GM23338 (cell line): ENCODE measurements at regions not wholly inside any gene's neighbourhood (a gene's known extent, or its start where the extent isn't known, plus 50 kb on each side); places are given as distances from the start of the nearest gene placed in this dataset.

Experiments
- ATAC-seq: fragments of 200-7000 bp; cut with Tn5 transposase; 3 replicates; pipeline ENCODE4 v1.9.1; 2020
- DNase-seq: peaks from one replicate; pipeline ENCODE4 v3.0.0-alpha.2; 2015; ENCODE audit warnings: low spot score
- H2AFZ ChIP-seq: fragments of 200-600 bp; sonication (generic); 2 replicates; pipeline ENCODE4 v1.8.0; 2016; ENCODE audit warnings: antibody characterized with exemption, mild to moderate bottlenecking, moderate library complexity
- H3F3A ChIP-seq: fragments of 200-600 bp; sonication (generic); replicated peaks from 2 replicates; pipeline ENCODE4 v1.8.0; 2017; ENCODE audit warnings: antibody characterized with exemption, mixed run types, low read depth
- H3K27ac ChIP-seq: fragments of 200-600 bp; sonication (generic); 2 replicates; pipeline ENCODE4 v1.6.1; 2016; ENCODE audit warnings: low read depth
- H3K27me3 ChIP-seq: fragments of 200-600 bp; sonication (generic); 2 replicates; pipeline ENCODE4 v1.8.0; 2016; ENCODE audit warnings: mild to moderate bottlenecking, mixed run types, moderate library complexity; ENCODE audit not compliant: insufficient read depth
- H3K36me3 ChIP-seq: fragments of 200-600 bp; sonication (generic); 2 replicates; pipeline ENCODE4 v1.8.0; 2016; ENCODE audit warnings: mild to moderate bottlenecking; ENCODE audit not compliant: insufficient read depth
- H3K4me1 ChIP-seq: fragments of 200-600 bp; sonication (generic); 2 replicates; pipeline ENCODE4 v1.8.0; 2016; ENCODE audit warnings: mild to moderate bottlenecking, moderate library complexity; ENCODE audit not compliant: insufficient read depth
- H3K4me2 ChIP-seq: fragments of 200-600 bp; sonication (generic); 2 replicates; pipeline ENCODE4 v1.7.1; 2017; ENCODE audit warnings: mixed run types
- H3K4me3 ChIP-seq: fragments of 200-600 bp; sonication (generic); 2 replicates; pipeline ENCODE4 v1.6.1; 2016; ENCODE audit warnings: mixed run types
- H3K79me2 ChIP-seq: fragments of 200-600 bp; sonication (generic); replicated peaks from 2 replicates; pipeline ENCODE4 v1.8.0; 2017; ENCODE audit warnings: mild to moderate bottlenecking; ENCODE audit not compliant: insufficient read depth
- H3K9me2 ChIP-seq: fragments of 200-600 bp; sonication (generic); 2 replicates; pipeline ENCODE4 v1.8.0; 2017; ENCODE audit not compliant: insufficient read depth
- H4K20me1 ChIP-seq: fragments of 200-600 bp; sonication (generic); replicated peaks from 2 replicates; pipeline ENCODE4 v1.8.0; 2017; ENCODE audit warnings: mild to moderate bottlenecking; ENCODE audit not compliant: insufficient read depth
- H3K27ac Mint-ChIP-seq: 2 replicates; pipeline ENCODE4 v1.8.0; 2020; ENCODE audit warnings: inconsistent platforms, mild to moderate bottlenecking, moderate library complexity, mixed read lengths
- H3K27me3 Mint-ChIP-seq: 3 replicates; pipeline ENCODE4 v1.8.0; 2022; ENCODE audit warnings: low read depth, mild to moderate bottlenecking, moderate library complexity, mixed read lengths, inconsistent platforms; ENCODE audit not compliant: insufficient read depth, poor library complexity
- H3K36me3 Mint-ChIP-seq: 3 replicates; pipeline ENCODE4 v1.8.0; 2021; ENCODE audit warnings: low read depth, mild to moderate bottlenecking, inconsistent platforms, moderate library complexity, mixed read lengths
- H3K4me1 Mint-ChIP-seq: 3 replicates; pipeline ENCODE4 v1.8.0; 2020; ENCODE audit warnings: mild to moderate bottlenecking, inconsistent platforms, mixed read lengths
- H3K4me3 Mint-ChIP-seq: 3 replicates; pipeline ENCODE4 v1.8.0; 2021; ENCODE audit warnings: moderate library complexity, mild to moderate bottlenecking, inconsistent platforms, mixed read lengths
- H3K9me3 Mint-ChIP-seq: 3 replicates; pipeline ENCODE4 v1.8.0; 2020; ENCODE audit warnings: moderate library complexity, mild to moderate bottlenecking, inconsistent platforms, mixed read lengths
- CREB1 ChIP-seq: fragments of 250-450 bp; sonication (Bioruptor Pico); IDR thresholded peaks from 2 replicates; pipeline ENCODE4 v1.5.0; 2020; ENCODE audit warnings: low read depth, mild to moderate bottlenecking, moderate library complexity
- CTCF ChIP-seq, 2 experiments: fragments of 200-600 bp in 1 of 2; sonication (generic) in 1 of 2; conservative IDR thresholded peaks; 2 replicates each; pipeline versions ENCODE4 v1.5.1 to v1.6.1; 2016 to 2017; ENCODE audit warnings: antibody characterized with exemption in 2 of 2, low read depth in 2 of 2, mild to moderate bottlenecking in 2 of 2, moderate library complexity in 1 of 2
- ETS1 ChIP-seq: IDR thresholded peaks from 2 replicates; pipeline ENCODE4 v1.6.1; 2016; ENCODE audit warnings: antibody characterized with exemption
- EZH2 ChIP-seq: fragments of 200-600 bp; sonication (generic); IDR thresholded peaks from one replicate; pipeline ENCODE4 v1.8.0; 2017; ENCODE audit warnings: antibody characterized with exemption, mild to moderate bottlenecking, low read depth; ENCODE audit not compliant: unreplicated experiment
- EZH2phosphoT487 ChIP-seq: fragments of 200-600 bp; sonication (generic); IDR thresholded peaks from one replicate; pipeline ENCODE4 v1.8.1; 2018; ENCODE audit warnings: antibody characterized with exemption; ENCODE audit not compliant: unreplicated experiment
- JUNB ChIP-seq: IDR thresholded peaks from one replicate; pipeline ENCODE4 v1.6.1; 2016; ENCODE audit warnings: antibody characterized with exemption; ENCODE audit not compliant: unreplicated experiment
- NANOG ChIP-seq: IDR thresholded peaks from 2 replicates; pipeline ENCODE4 v1.6.1; 2016; ENCODE audit warnings: antibody characterized with exemption, borderline replicate concordance
- POLR2AphosphoS5 ChIP-seq: IDR thresholded peaks from 2 replicates; pipeline ENCODE4 v1.6.1; 2016; ENCODE audit warnings: antibody characterized with exemption, low read depth
- REST ChIP-seq: IDR thresholded peaks from one replicate; pipeline ENCODE4 v1.6.1; 2018; ENCODE audit warnings: antibody characterized with exemption; ENCODE audit not compliant: unreplicated experiment
- STAT1 ChIP-seq: IDR thresholded peaks from one replicate; pipeline ENCODE4 v1.6.1; 2016; ENCODE audit warnings: antibody characterized with exemption; ENCODE audit not compliant: unreplicated experiment
- ZNF114 ChIP-seq: fragments of 250-450 bp; sonication (Bioruptor Pico); IDR thresholded peaks from 2 replicates; pipeline ENCODE4 v1.5.0; 2020; ENCODE audit warnings: mild to moderate bottlenecking, moderate library complexity
- ZNF331 ChIP-seq: fragments of 250-450 bp; sonication (Bioruptor Pico); IDR thresholded peaks from 2 replicates; pipeline ENCODE4 v1.5.0; 2020; ENCODE audit warnings: low read depth, mild to moderate bottlenecking, moderate library complexity
- TF ChIP-seq, protein P1 (sequence below): fragments of 250-450 bp; sonication (Bioruptor Pico); IDR thresholded peaks from 2 replicates; pipeline ENCODE4 v1.5.0; 2020; ENCODE audit warnings: mild to moderate bottlenecking, moderate library complexity

GRCh38 chr7:26964156-26964808 lies 99.9 kb upstream of the SKAP2 start:
- Histone ChIP-seq H3F3A (no peaks in the 10 kb centered on the region), H3K27ac (no peak overlapping the region), H3K4me3 (no peak overlapping the region), H3K9me2 (no peaks in the 10 kb centered on the region), H3K36me3 (no peaks in the 10 kb centered on the region), H4K20me1 (no peaks in the 10 kb centered on the region), H3K4me1 (no peaks in the 10 kb centered on the region), H3K4me2 (no peak overlapping the region), H3K79me2 (no peaks in the 10 kb centered on the region), H3K27me3 (no peaks in the 10 kb centered on the region), H2AFZ (no peak overlapping the region)
- Mint-ChIP-seq H3K36me3 (no peaks in the 10 kb centered on the region), H3K4me1 (peaks cover 3% of the 10 kb centered on the region; the same call in 1 of the 3 replicates), H3K9me3 (no peaks in the 10 kb centered on the region), H3K27me3 (peaks cover 2% of the 10 kb centered on the region), H3K27ac (no peak overlapping the region), H3K4me3 (no peak overlapping the region)
- ATAC-seq (no peak), DNase-seq (no peak)
- no peak for TF ChIP-seq ZNF114 (CRISPR knock-in tag)
- TF ChIP-seq ZNF331 (CRISPR knock-in tag) = no peak
- TF ChIP-seq POLR2AphosphoS5 = no peak
- no peak for TF ChIP-seq STAT1
- no peak for TF ChIP-seq JUNB
- TF ChIP-seq, protein P1, sequence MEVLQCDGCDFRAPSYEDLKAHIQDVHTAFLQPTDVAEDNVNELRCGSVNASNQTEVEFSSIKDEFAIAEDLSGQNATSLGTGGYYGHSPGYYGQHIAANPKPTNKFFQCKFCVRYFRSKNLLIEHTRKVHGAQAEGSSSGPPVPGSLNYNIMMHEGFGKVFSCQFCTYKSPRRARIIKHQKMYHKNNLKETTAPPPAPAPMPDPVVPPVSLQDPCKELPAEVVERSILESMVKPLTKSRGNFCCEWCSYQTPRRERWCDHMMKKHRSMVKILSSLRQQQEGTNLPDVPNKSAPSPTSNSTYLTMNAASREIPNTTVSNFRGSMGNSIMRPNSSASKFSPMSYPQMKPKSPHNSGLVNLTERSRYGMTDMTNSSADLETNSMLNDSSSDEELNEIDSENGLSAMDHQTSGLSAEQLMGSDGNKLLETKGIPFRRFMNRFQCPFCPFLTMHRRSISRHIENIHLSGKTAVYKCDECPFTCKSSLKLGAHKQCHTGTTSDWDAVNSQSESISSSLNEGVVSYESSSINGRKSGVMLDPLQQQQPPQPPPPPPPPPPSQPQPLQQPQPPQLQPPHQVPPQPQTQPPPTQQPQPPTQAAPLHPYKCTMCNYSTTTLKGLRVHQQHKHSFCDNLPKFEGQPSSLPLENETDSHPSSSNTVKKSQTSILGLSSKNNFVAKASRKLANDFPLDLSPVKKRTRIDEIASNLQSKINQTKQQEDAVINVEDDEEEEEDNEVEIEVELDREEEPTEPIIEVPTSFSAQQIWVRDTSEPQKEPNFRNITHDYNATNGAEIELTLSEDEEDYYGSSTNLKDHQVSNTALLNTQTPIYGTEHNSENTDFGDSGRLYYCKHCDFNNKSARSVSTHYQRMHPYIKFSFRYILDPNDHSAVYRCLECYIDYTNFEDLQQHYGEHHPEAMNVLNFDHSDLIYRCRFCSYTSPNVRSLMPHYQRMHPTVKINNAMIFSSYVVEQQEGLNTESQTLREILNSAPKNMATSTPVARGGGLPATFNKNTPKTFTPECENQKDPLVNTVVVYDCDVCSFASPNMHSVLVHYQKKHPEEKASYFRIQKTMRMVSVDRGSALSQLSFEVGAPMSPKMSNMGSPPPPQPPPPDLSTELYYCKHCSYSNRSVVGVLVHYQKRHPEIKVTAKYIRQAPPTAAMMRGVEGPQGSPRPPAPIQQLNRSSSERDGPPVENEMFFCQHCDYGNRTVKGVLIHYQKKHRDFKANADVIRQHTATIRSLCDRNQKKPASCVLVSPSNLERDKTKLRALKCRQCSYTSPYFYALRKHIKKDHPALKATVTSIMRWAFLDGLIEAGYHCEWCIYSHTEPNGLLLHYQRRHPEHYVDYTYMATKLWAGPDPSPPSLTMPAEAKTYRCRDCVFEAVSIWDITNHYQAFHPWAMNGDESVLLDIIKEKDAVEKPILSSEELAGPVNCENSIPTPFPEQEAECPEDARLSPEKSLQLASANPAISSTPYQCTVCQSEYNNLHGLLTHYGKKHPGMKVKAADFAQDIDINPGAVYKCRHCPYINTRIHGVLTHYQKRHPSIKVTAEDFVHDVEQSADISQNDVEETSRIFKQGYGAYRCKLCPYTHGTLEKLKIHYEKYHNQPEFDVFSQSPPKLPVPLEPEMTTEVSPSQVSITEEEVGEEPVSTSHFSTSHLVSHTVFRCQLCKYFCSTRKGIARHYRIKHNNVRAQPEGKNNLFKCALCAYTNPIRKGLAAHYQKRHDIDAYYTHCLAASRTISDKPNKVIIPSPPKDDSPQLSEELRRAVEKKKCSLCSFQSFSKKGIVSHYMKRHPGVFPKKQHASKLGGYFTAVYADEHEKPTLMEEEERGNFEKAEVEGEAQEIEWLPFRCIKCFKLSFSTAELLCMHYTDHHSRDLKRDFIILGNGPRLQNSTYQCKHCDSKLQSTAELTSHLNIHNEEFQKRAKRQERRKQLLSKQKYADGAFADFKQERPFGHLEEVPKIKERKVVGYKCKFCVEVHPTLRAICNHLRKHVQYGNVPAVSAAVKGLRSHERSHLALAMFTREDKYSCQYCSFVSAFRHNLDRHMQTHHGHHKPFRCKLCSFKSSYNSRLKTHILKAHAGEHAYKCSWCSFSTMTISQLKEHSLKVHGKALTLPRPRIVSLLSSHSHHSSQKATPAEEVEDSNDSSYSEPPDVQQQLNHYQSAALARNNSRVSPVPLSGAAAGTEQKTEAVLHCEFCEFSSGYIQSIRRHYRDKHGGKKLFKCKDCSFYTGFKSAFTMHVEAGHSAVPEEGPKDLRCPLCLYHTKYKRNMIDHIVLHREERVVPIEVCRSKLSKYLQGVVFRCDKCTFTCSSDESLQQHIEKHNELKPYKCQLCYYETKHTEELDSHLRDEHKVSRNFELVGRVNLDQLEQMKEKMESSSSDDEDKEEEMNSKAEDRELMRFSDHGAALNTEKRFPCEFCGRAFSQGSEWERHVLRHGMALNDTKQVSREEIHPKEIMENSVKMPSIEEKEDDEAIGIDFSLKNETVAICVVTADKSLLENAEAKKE (CRISPR knock-in tag) = no peak
- TF ChIP-seq CREB1 (CRISPR knock-in tag) = no peak
- TF ChIP-seq REST = no peak
- no peak for TF ChIP-seq EZH2
- TF ChIP-seq ETS1 = no peak
- no peak for TF ChIP-seq NANOG
- no peak for TF ChIP-seq EZH2phosphoT487
- no peak for TF ChIP-seq CTCF (conservative IDR thresholded peaks at IDR 0.05; ENCODE audit: low read depth in 2 of 2)
